ENCODE measurements at regions not wholly inside any gene's neighbourhood (a gene's known extent, or its start where the extent isn't known, plus 50 kb on each side); places are given as distances from the start of the nearest gene placed in this dataset.

DNA sequence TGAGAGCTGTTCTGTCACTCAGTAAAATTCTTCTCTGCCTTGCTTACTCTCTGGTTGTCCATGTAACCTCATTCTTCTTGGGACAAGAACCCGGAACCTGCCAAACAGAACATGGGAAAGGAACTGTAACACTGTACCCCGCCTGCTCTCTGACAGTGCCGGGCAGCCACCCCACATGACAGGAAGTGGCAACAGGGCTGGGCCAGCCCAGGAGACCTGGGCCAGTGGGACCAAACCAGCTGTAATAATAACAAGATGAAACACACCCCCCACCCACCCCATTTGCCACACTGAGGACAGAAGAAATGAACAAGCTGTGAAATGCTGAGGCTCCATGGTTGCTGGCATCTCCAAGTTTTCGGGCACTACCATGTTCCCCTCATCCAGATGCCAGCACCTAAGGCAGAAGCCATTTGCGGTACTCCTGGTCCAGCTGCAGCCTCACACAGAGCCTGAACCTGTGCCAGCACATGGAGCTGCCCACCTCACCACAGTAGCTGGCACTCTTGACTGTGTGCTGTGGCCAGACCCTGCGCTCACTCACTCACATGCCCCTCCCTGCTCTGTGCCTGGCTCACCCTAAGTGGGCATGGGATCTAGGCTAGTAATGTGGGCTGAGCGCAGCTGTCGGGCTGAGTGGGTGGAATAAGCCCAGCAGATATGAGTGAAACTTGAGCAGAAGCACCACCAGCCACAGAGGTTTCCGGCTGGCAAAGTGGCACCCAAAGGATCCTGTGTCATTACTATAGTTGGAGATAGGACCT lies 126.2 kb upstream of the UGT8 start:
- FAIRE-seq = no peak

GRCh38 chr4:114474188-114474800 lies 124.3 kb upstream of the UGT8 start:
- FAIRE-seq = peak; percentile 73

DNA sequence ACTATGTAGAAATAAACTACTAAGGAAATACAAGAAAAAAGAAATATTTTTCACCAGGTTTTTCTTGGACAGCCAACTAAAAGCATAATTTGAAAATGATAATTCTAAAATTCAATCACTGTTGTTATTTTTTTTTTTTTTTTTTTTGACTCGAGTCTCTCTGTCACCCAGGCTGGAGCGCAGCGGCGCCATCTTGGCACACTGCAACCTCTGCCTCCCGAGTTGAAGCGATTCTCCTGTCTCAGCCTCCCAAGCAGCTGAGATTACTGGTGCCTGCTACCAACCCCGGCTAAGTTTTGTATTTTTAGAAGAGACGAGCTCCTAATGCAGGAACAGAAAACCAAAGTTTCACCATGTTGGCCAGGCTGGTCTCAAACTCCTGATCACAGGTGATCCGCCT lies 122.3 kb upstream of the UGT8 start:
- no peak for FAIRE-seq

DNA sequence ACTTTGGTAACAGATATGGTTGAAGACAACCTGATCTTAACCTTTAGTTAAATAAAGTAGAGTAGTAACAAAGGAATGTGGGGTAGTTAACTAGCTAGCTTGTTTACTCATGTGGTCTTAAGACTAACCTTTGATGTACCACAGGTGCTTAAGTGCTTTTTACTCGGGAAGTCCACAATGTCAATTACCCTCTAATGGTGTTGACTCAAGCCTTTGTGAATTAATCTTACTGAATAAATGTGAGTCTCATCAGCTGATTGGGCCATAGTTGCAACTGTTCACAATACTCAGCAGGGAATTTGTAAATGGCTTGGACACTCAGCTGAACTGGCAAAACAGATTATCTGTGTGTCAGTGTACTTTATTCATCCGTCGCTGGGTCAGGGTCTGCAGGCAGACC lies 119.0 kb upstream of the UGT8 start:
- FAIRE-seq = peak; percentile 99

DNA sequence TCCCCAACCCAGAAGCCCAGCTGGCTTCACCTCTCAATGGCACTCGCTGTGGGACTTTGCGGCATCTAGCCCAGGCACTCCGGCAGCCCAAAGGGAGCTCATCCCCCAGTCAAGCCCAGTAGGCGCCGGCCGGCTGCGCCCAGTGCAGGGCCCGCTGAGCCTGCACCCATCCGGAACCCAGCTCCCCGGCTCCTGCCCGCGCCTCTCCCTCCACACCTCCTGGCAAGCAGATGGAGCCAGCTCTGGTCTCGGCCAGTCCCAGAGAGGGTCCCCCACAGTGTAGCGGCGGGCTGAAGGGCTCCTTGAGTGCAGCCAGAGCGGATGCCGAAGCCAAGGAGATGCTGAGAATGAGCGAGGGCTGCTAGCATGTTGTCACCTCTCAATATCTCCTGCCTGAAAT lies 116.8 kb upstream of the UGT8 start:
- FAIRE-seq = no peak

DNA sequence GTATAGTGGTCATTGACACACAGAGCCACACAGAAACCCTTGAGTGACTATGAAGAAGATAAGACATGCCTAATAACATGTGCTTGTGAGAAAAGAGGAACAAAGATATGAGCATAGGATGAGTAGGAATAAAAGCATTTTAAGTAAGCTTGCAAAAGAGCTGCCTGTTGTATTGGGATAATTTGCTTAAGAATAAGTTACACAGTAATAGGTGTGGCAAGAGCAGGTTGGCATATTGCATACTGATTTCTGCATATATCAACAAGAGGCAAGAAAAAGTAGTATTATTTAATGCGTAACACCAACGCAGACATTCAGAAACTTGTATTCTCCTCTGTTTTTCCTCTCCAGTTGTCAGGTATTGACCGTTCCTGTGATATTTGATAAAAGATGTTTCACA lies 111.5 kb upstream of the UGT8 start:
- no peak for FAIRE-seq

DNA sequence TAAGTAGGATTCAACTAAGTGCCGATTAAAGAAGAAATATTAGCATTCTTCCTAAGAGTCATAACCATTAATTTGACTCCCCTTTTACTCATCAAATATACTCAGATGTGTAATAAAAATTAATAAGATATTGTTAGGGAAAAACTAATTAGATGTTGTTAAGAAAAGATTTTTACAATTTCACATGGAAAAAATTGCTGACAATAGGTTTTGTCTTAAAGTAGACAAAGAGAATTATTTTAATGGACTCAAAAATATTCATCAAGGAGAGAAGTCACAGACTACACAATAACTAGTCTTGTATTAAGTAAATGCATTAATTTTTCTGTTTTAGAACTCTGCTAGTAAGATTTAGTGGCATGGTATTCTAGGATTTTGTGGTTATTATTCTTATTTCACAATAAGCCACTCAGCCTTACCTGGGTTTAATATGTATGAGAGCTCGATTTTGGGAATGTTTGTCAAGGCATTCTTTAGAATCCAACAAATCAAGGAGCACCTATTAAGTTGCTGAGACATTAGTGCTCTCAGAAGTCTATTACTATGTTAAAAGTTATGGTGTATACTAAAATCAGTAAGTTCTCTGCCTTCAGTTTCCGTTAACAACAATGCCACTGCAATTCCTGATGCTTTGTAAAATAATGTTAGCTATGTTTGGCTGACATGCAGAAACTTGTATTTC lies 110.2 kb upstream of the UGT8 start:
- no peak for FAIRE-seq

DNA sequence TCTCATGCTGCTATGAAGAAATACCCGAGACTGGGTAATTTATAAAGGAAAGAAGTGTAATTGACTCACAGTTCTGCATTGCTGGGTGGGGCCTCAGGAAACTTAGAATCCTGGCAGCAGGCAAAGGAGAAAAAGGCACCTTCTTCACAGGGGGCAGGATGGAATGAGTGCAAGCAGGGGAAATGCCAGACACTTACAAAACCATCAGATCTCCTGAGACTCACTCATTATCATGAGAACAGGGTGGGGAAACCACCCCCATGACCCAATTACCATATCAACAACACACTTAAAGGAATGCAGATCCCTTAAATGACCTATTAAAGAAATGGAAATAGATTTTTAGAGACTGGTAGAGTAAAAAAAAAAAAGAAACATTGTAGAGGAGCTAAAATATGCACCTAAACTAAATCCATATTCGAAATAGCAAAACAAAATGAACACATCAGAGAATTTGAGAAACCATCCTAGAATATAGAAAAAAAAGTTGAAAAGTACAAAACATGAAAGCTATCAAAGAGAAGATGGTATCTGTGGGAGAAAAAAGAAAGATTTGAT lies 104.3 kb upstream of the UGT8 start:
- no peak for FAIRE-seq

- FAIRE-seq = no peak
Measured at GRCh38 chr4:114495471-114495928, 103.1 kb upstream of the UGT8 start.

- no peak for FAIRE-seq
Measured at GRCh38 chr4:114497116-114497515, 101.5 kb upstream of the UGT8 start.

- FAIRE-seq = peak; percentile 51
Measured at GRCh38 chr4:114509340-114509739, 89.3 kb upstream of the UGT8 start.

DNA sequence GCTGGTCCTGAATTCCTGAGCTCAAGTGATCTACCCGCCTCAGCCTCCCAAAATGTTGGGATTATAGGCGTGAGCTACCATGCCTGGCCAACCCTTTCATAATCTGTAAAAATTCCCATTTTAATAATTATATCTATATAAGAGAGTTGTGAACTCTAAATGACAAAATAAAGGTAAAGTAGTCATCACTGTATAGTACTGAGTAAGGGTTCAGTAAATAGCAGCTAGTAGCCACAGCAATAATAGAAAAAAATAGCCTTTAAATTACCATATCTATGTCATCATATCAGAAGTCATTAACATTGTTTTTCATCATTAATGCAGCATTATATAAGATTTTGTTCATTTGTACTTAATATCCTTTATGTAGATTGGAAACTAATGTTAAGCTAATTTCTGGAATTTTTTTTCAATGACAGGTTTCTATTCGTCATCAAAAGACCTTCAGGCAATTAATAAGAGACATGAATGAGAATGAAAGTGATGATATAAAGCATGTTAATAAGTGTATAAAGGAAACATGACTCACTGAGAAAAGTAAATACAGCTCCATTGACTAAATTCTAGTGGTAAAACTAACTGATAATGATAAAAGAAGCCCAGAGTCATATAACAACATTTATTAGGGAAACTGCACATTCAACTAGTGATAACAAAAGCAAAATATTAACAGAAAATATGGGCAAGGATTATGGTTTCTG lies 85.9 kb upstream of the UGT8 start:
- peak; percentile 83 for FAIRE-seq

- FAIRE-seq = no peak
Measured at GRCh38 chr4:114519368-114519767, 79.2 kb upstream of the UGT8 start.

- FAIRE-seq = no peak
Measured at GRCh38 chr4:114527170-114527569, 71.4 kb upstream of the UGT8 start.

- FAIRE-seq = no peak
Measured at GRCh38 chr4:114527637-114528036, 71.0 kb upstream of the UGT8 start.

GRCh38 chr4:114535725-114536124 lies 62.9 kb upstream of the UGT8 start:
- FAIRE-seq = no peak

- FAIRE-seq = no peak
Measured at GRCh38 chr4:114537352-114537751, 61.3 kb upstream of the UGT8 start.

DNA sequence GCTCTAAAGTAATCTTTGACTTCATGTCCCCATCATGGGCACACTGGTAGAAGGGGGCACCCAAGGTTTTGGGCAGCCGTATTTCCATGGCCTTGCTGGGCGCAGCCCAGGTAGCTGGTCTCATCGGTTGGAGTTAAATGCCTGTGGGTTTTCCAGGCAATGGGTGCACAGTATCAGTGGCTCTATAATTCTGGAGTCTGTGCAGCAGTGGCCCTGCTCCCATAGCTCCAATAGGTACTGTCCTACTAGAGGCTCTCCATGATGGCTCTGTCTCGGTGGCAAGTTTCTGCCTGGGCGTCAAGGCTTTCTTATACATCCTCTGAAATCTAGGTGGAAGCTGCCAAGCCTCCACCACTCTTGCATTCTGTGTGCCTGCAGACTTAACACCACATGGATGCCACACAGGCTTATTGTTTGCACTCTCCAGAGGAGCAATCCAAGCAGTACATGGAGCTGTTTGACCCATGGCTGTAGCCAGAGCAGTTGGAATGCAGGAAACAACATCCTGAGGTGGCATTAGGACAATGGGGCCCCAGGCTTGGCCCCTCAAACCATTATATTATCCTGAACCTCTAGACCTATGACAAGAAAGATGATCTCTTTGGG lies 60.5 kb upstream of the UGT8 start:
- FAIRE-seq = no peak

DNA sequence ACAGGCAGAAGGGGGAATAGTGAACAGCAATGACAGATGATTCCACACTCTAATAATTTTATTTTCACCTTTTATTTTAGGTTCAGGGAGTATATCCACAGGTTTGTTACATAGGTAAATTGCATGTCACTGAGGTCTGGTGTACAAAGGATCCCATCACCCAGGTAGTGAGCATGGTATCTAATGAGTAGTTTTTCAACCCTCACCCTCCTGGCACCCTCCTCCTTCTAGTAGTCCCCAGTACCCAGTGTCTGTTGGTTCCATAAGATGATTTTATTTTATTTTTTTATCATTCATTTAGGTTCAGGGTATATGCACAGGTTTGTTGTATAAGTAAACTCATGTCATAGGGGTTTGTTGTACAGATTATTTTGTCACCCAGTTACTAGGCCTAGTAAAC lies 58.6 kb upstream of the UGT8 start:
- FAIRE-seq = no peak

DNA sequence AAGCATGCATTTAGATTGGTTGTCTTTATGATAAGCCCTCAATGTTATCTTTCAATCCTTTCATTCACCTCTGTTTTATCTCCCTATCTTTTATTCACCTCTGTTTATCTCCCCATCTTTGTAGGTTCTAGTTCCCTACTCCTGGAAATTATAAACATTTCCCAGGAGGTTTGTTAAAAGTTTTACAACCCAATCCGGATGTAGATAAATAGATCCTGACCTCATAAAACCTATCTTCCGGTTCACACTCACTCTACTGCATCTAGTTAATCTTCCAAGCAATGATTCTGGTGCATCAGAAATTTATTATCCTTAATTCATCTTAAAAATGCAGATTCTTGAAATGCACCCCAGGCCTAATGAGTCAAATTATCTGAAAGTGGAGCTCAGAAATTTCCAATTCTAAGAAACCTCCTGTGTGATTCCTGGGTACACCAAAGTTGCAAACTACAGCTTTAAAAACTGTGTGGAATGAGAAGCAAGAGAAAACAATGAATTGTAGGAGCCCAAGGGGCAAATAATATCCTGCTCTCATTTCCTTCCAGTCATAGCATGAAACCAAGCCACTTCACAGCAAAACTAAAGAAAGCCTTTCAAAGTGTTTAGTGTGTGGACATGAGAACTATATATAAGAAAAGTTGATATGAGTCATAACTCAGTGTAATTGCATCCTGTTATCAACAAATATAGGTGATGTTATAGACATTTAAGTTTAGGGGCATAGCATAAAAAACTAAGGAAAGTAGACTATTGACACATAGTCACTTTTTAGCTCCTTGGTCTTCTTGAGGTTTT lies 51.1 kb upstream of the UGT8 start:
- no peak for FAIRE-seq
